HEK293 (cell line): ENCODE measurements at regions not wholly inside any gene's neighbourhood (a gene's known extent, or its start where the extent isn't known, plus 50 kb on each side); places are given as distances from the start of the nearest gene placed in this dataset.

Experiments used
- CTCF ChIA-PET: fragments of 350-600 bp; formaldehyde crosslinking; extraction: SDS; loops from one replicate; lab custom pipeline; 2021; ENCODE audit warnings: antibody characterized with exemption; lab: Yijun Ruan, JAX
- POLR2A ChIA-PET: fragments of 300-600 bp; formaldehyde crosslinking; extraction: SDS; loops from one replicate; lab custom pipeline; 2020; ENCODE audit warnings: antibody characterized with exemption, inconsistent platforms; lab: Yijun Ruan, JAX
- H3K27ac ChIP-seq: fragments of 200-500 bp; sonication (Bioruptor generic); 2 replicates; pipeline ENCODE4 v1.5.1; 2014; ENCODE audit warnings: low read depth, low read length, control low read depth, inconsistent platforms; ENCODE audit errors: extremely low read depth
- H3K36me3 ChIP-seq, 2 experiments: fragments of 200-500 bp in 1 of 2; sonication (Bioruptor generic) in 1 of 2; 1 replicate in 1 of 2; 2 replicates in 1 of 2; pipeline ENCODE4 v1.5.1; 2014 to 2017; ENCODE audit warnings: inconsistent platforms in 2 of 2, low read length in 2 of 2; ENCODE audit not compliant: control insufficient read depth in 2 of 2, insufficient read depth in 1 of 2
- H3K4me1 ChIP-seq: fragments of 200-500 bp; sonication (Bioruptor generic); 2 replicates; pipeline ENCODE4 v1.5.1; 2014; ENCODE audit warnings: mild to moderate bottlenecking, low read length, inconsistent platforms; ENCODE audit not compliant: control insufficient read depth, insufficient read depth
- H3K4me3 ChIP-seq: 2 replicates; pipeline ENCODE4 v1.5.1; 2011; ENCODE audit warnings: low read depth, mild to moderate bottlenecking, control low read depth, low read length, moderate library complexity
- H3K9me3 ChIP-seq: fragments of 200-500 bp; sonication (Bioruptor generic); 2 replicates; pipeline ENCODE4 v1.5.1; 2014; ENCODE audit warnings: low read depth, low read length, inconsistent platforms; ENCODE audit not compliant: control insufficient read depth, insufficient read depth
- GLIS1 ChIP-seq: fragments of 450-650 bp; formaldehyde crosslinking; IDR thresholded peaks from 2 replicates; pipeline ENCODE4 v1.5.1; 2016; ENCODE audit warnings: missing biosample characterization, missing genetic modification characterization
- KLF17 ChIP-seq: fragments of 450-650 bp; formaldehyde crosslinking; IDR thresholded peaks from 2 replicates; pipeline ENCODE4 v1.5.1; 2016; ENCODE audit warnings: missing biosample characterization, missing genetic modification characterization
- KLF9 ChIP-seq: fragments of 450-650 bp; formaldehyde crosslinking; IDR thresholded peaks from 2 replicates; pipeline ENCODE4 v1.5.1; 2016; ENCODE audit warnings: missing biosample characterization, missing genetic modification characterization, low read depth
- MZF1 ChIP-seq: fragments of 450-650 bp; formaldehyde crosslinking; IDR thresholded peaks from 2 replicates; pipeline ENCODE4 v1.5.1; 2017; ENCODE audit warnings: missing biosample characterization, missing genetic modification characterization, borderline replicate concordance
- REPIN1 ChIP-seq: fragments of 450-650 bp; formaldehyde crosslinking; IDR thresholded peaks from 2 replicates; pipeline ENCODE4 v1.5.1; 2017; ENCODE audit warnings: missing biosample characterization, missing genetic modification characterization, low read depth
- SETDB1 ChIP-seq: IDR thresholded peaks from one replicate; pipeline ENCODE4 v1.6.1; 2017; ENCODE audit warnings: mild to moderate bottlenecking, low read length, moderate library complexity, mixed read lengths; ENCODE audit not compliant: insufficient read length
- TCF7L2 ChIP-seq: IDR thresholded peaks from 2 replicates; pipeline ENCODE4 v1.6.1; 2011; ENCODE audit warnings: low read depth, mild to moderate bottlenecking, inconsistent platforms, low read length, moderate library complexity, borderline replicate concordance
- TRIM28 ChIP-seq: IDR thresholded peaks from 2 replicates; pipeline ENCODE4 v1.6.1; 2011; ENCODE audit warnings: low read length, control low read depth, borderline replicate concordance
- TSHZ1 ChIP-seq: fragments of 450-650 bp; formaldehyde crosslinking; IDR thresholded peaks from 2 replicates; pipeline ENCODE4 v1.5.1; 2016; ENCODE audit warnings: missing biosample characterization, missing genetic modification characterization, borderline replicate concordance
- ZBTB11 ChIP-seq: fragments of 450-650 bp; formaldehyde crosslinking; conservative IDR thresholded peaks from 2 replicates; pipeline ENCODE4 v1.5.1; 2016; ENCODE audit warnings: low read depth, missing biosample characterization, missing genetic modification characterization
- ZFP37 ChIP-seq: fragments of 450-650 bp; formaldehyde crosslinking; IDR thresholded peaks from 2 replicates; pipeline ENCODE4 v1.5.1; 2016; ENCODE audit warnings: missing biosample characterization, missing genetic modification characterization
- ZNF280C ChIP-seq: fragments of 450-650 bp; formaldehyde crosslinking; IDR thresholded peaks from 2 replicates; pipeline ENCODE4 v1.5.1; 2016; ENCODE audit warnings: missing biosample characterization, missing genetic modification characterization
- ZNF280D ChIP-seq: fragments of 450-650 bp; formaldehyde crosslinking; IDR thresholded peaks from 2 replicates; pipeline ENCODE4 v1.5.1; 2016; ENCODE audit warnings: missing biosample characterization, missing genetic modification characterization
- ZNF324 ChIP-seq: fragments of 450-650 bp; formaldehyde crosslinking; IDR thresholded peaks from 2 replicates; pipeline ENCODE4 v1.5.1; 2016; ENCODE audit warnings: missing biosample characterization, missing genetic modification characterization
- ZNF354C ChIP-seq: fragments of 450-650 bp; formaldehyde crosslinking; IDR thresholded peaks from 2 replicates; pipeline ENCODE4 v1.5.1; 2016; ENCODE audit warnings: missing biosample characterization, missing genetic modification characterization, low read depth, borderline replicate concordance
- ZNF404 ChIP-seq: fragments of 450-650 bp; formaldehyde crosslinking; IDR thresholded peaks from 2 replicates; pipeline ENCODE4 v1.5.1; 2017; ENCODE audit warnings: missing biosample characterization, missing genetic modification characterization
- ZNF48 ChIP-seq: fragments of 450-650 bp; formaldehyde crosslinking; IDR thresholded peaks from 2 replicates; pipeline ENCODE4 v1.5.1; 2016; ENCODE audit warnings: missing biosample characterization, missing genetic modification characterization
- ZNF510 ChIP-seq: fragments of 450-650 bp; formaldehyde crosslinking; IDR thresholded peaks from 2 replicates; pipeline ENCODE4 v1.5.1; 2018; ENCODE audit warnings: mild to moderate bottlenecking, missing genetic modification characterization, missing biosample characterization; ENCODE audit not compliant: insufficient replicate concordance
- ZNF654 ChIP-seq: fragments of 450-650 bp; formaldehyde crosslinking; IDR thresholded peaks from 2 replicates; pipeline ENCODE4 v1.5.1; 2016; ENCODE audit warnings: low read depth, missing biosample characterization, missing genetic modification characterization
- ZNF768 ChIP-seq: fragments of 450-650 bp; formaldehyde crosslinking; IDR thresholded peaks from 2 replicates; pipeline ENCODE4 v1.5.1; 2018; ENCODE audit warnings: missing biosample characterization, mild to moderate bottlenecking, missing genetic modification characterization
- ZNF776 ChIP-seq: fragments of 450-650 bp; formaldehyde crosslinking; IDR thresholded peaks from 2 replicates; pipeline ENCODE4 v1.5.0; 2017; ENCODE audit warnings: missing biosample characterization, missing genetic modification characterization, borderline replicate concordance

- Histone ChIP-seq H3K9me3 (no peaks in the 10 kb centered on the region), H3K36me3 (no peaks in the 10 kb centered on the region), H3K27ac (no peak overlapping the region), H3K4me3 (no peak overlapping the region), H3K4me1 (no peaks in the 10 kb centered on the region)
- TF ChIP-seq ZNF280D (tag by site-specific recombination) (no peak), ZNF654 (tag by site-specific recombination) (no peak), GLIS1 (no peak), ZNF768 (no peak), KLF17 (tag by site-specific recombination) (no peak), KLF9 (tag by site-specific recombination) (no peak), TCF7L2 (no peak)
- ChIA-PET POLR2A (no interaction called here), CTCF (no interaction called here)
These were observed 64.1 kb downstream of the TFAP2C start for GRCh38 chr20:56693217-56693616.

GRCh38 chr20:56697476-56697875 lies 68.4 kb downstream of the TFAP2C start:
- H3K4me3 ChIP-seq: no peak overlapping the region

More at GRCh38 chr20:56697476-56697875, 68.4 kb downstream of the TFAP2C start:
- Histone ChIP-seq H3K27ac (no peak overlapping the region), H3K36me3 (no peaks in the 10 kb centered on the region), H3K4me1 (no peaks in the 10 kb centered on the region), H3K9me3 (no peaks in the 10 kb centered on the region)
- TF ChIP-seq ZNF324 (tag by site-specific recombination): no peak
- TF ChIP-seq ZNF654 (tag by site-specific recombination): no peak
- no peak for TF ChIP-seq ZNF48
- TF ChIP-seq REPIN1 (tag by site-specific recombination): no peak
- TF ChIP-seq ZNF404: no peak
- TF ChIP-seq ZNF776 (tag by site-specific recombination): no peak
- TF ChIP-seq ZNF510 (tag by site-specific recombination): no peak
- no peak for TF ChIP-seq ZNF280C (tag by site-specific recombination)
- no peak for TF ChIP-seq ZFP37
- TF ChIP-seq TRIM28: no peak
- no peak for TF ChIP-seq SETDB1
- TF ChIP-seq ZBTB11: no peak
- no peak for TF ChIP-seq TSHZ1 (tag by site-specific recombination)
- TF ChIP-seq MZF1 (tag by site-specific recombination): no peak
- no peak for TF ChIP-seq ZNF354C (tag by site-specific recombination)
- CTCF ChIA-PET: interaction anchor here (0.6 kb wide), 1 partner anchor 886 kb away, joined by 3 read pairs; no protein-coding TSS in a partner anchor
- POLR2A ChIA-PET: no interaction called here
